Adrenal gland (tissue), 9 donors: ENCODE measurements at regions not wholly inside any gene's neighbourhood (a gene's known extent, or its start where the extent isn't known, plus 50 kb on each side); places are given as distances from the start of the nearest gene placed in this dataset.

ENCODE experiments used
- DNase-seq, 7 donors: peaks; one replicate each; pipeline ENCODE4 v3.0.0-alpha.2; 2019 to 2020
- H3K27ac ChIP-seq, 5 donors: fragments of 200-600 bp; sonication (generic) in 4 of 5; 1 replicate in 3 of 5; 2 replicates in 2 of 5; pipeline versions ENCODE4 v1.5.1 to v1.8.0; 2016 to 2020; ENCODE audit warnings: mild to moderate bottlenecking in 1 of 5
- H3K27me3 ChIP-seq: fragments of 200-600 bp; 2 replicates; pipeline ENCODE4 v1.8.0; 2021
- H3K36me3 ChIP-seq, 2 donors: fragments of 200-600 bp; replicated peaks in 1 of 2; 1 replicate in 1 of 2; 2 replicates in 1 of 2; pipeline versions ENCODE4 v1.5.1 to v1.8.0; 2018 to 2022
- H3K4me1 ChIP-seq, 2 donors: fragments of 200-600 bp; replicated peaks in 1 of 2; 1 replicate in 1 of 2; 2 replicates in 1 of 2; pipeline versions ENCODE4 v1.5.1 to v1.8.0; 2018 to 2021
- H3K4me3 ChIP-seq, 4 donors: fragments of 200-600 bp; sonication (generic) in 3 of 4; one replicate each; pipeline ENCODE4 v1.5.1; 2016 to 2018
- H3K9me3 ChIP-seq, 3 donors: fragments of 200-600 bp; sonication (generic) in 1 of 3; replicated peaks in 1 of 3; 1 replicate in 2 of 3; 2 replicates in 1 of 3; pipeline versions ENCODE4 v1.5.1 to v1.8.0; 2016 to 2021
- POLR2A ChIP-seq, 2 donors: fragments of 450-650 bp; IDR thresholded peaks; one replicate each; pipeline ENCODE4 v1.6.1; 2017; ENCODE audit warnings: antibody characterized with exemption in 2 of 2, mild to moderate bottlenecking in 2 of 2, moderate library complexity in 1 of 2
- WGBS, 4 donors: extraction: QIAGEN DNeasy Blood & Tissue Kit in 2 of 4; methylation state at CpG; one replicate each; pipeline versions ENCODE4 v1.1.5 to v1.1.7; 2013 to 2017; 5-methylcytosine and 5-hydroxymethylcytosine counted together
- intact Hi-C, 2 donors: fragments of 100-400 bp; cut with DNase I; formaldehyde crosslinking; loops; one replicate each; pipeline versions ENCODE4 v1.14.1 to v1.15.0; 2022 to 2023
- TF ChIP-seq, protein P1 (sequence below), 6 experiments: fragments of 450-650 bp in 4 of 6; fragments of 200-600 bp in 2 of 6; sonication (generic) in 1 of 6; IDR thresholded peaks; 1 replicate in 5 of 6; 2 replicates in 1 of 6; pipeline versions ENCODE4 v1.5.1 to v1.8.0; 2016 to 2021; ENCODE audit warnings: antibody characterized with exemption in 6 of 6, mild to moderate bottlenecking in 2 of 6, moderate library complexity in 1 of 6
- donor health status: healthy with polysubstance abuse.
- donor health status: Bipolar disorder and iron deficiency.
- donor health status: DM: yes; HTN: yes; CAD: no.
- donor health status: DM: no; HTN: no; CAD: no.
- donor health status: DM: no; HTN: no; CAD: no.

DNA sequence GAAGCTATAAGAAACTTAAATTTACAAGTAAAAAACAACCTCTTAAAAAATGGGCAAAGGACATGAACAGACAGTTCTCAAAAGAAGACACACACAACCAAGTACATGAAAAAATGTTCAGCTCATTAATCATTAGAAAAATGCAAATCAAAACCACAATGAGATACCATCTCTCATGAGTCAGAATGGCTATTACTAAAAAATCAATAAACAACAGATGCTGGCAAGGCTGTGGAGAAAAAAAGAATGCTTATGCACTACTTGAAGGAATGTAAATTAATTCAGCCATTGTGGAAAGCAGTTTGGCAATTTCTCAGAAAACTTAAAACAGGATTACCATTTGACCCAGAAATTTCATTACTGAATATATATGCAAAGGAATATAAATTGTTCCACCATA lies 666.3 kb upstream of the GRIA3 start:
- Histone ChIP-seq H3K9me3 (no peaks in the 10 kb centered on the region), H3K4me3 (no peak overlapping the region), H3K27ac (no peak overlapping the region), H3K4me1 (no peaks in the 10 kb centered on the region), H3K36me3 (no peaks in the 10 kb centered on the region), H3K27me3 (peaks cover 3% of the 10 kb centered on the region)
- DNase-seq: no peak
- intact Hi-C loops: no loop called here
- no peak for TF ChIP-seq POLR2A (IDR thresholded peaks at IDR 0.05)
- TF ChIP-seq, protein P1, sequence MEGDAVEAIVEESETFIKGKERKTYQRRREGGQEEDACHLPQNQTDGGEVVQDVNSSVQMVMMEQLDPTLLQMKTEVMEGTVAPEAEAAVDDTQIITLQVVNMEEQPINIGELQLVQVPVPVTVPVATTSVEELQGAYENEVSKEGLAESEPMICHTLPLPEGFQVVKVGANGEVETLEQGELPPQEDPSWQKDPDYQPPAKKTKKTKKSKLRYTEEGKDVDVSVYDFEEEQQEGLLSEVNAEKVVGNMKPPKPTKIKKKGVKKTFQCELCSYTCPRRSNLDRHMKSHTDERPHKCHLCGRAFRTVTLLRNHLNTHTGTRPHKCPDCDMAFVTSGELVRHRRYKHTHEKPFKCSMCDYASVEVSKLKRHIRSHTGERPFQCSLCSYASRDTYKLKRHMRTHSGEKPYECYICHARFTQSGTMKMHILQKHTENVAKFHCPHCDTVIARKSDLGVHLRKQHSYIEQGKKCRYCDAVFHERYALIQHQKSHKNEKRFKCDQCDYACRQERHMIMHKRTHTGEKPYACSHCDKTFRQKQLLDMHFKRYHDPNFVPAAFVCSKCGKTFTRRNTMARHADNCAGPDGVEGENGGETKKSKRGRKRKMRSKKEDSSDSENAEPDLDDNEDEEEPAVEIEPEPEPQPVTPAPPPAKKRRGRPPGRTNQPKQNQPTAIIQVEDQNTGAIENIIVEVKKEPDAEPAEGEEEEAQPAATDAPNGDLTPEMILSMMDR (IDR thresholded peaks at IDR 0.05): no peak

DNA sequence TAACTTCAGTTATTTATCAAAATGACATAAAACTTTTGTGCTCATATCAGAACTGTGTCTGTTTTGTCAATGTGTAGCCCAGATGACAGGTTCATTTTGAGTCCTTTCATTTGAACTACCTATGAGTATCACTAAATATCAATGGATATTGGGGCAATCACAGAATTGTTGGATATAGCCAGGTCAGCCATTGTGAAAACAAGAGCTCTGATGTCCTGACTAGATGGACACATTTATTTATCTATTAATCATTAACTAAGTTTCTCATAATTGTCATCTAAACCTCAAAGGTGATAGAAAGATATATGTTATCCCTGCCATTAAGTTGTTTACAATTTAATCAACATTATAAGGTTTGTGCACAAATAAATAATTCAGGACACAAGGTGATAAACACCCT lies 638.3 kb upstream of the GRIA3 start:
- no peak for DNase-seq
- no peak overlapping the region for H3K27ac ChIP-seq
- TF ChIP-seq, protein P1 (IDR thresholded peaks at IDR 0.05): no peak
- TF ChIP-seq POLR2A (IDR thresholded peaks at IDR 0.05): no peak
- H3K4me1 ChIP-seq: no peaks in the 10 kb centered on the region
- no peak overlapping the region for H3K4me3 ChIP-seq
- H3K27me3 ChIP-seq: no peaks in the 10 kb centered on the region
- intact Hi-C loops: no loop called here
- no peaks in the 10 kb centered on the region for H3K9me3 ChIP-seq
- no peaks in the 10 kb centered on the region for H3K36me3 ChIP-seq

DNA sequence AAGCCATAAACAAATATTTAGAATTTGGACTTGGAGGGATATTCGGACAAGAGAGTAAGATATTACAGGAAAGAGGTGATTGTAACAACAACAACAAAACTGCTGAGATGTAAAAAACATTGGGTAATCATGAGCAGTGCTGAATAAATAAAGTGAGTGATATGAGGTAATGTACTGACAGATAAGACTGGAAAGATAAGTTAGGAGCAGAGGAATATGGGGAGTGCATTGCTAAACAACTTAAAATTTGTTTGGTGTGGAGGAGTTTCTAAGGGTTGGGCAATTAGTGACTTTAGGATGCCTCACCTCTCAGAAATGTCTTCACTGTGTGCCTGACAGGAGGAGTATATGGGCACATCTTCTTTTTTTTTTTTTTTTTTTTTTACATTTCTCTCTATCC lies 637.8 kb upstream of the GRIA3 start:
- 68 to 95% (median 73%) methylated on average over 1 of the region's 1 CpG for WGBS, 4 donors

DNA sequence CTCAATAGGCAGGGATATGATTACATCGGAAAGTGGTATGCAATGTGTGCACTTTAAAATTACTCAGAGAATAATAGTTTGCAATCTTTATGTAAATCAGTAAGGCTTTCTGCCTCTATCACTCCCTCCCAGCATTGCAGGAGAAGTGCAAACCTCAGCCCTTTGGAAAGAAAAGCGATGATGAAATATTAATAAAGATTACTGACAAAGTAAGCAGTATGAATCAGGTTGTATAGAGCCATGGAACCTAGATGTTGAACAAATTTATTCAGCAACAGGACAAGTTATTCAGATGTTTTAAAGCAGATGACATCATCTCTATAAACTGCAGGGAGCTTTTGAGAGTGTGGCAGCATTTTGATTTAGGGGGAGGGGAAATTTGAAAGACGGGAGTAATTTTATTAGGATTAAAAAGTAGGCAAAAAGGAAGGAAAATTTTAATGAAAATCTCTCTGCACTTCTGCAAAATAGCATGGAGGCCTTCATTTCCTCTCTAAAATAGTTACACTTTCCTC lies 631.7 kb upstream of the GRIA3 start:
- H3K36me3 ChIP-seq: no peaks in the 10 kb centered on the region
- no peak for DNase-seq
- no peak overlapping the region for H3K4me3 ChIP-seq
- intact Hi-C loops: no loop called here
- H3K27me3 ChIP-seq: no peaks in the 10 kb centered on the region
- no peak overlapping the region for H3K27ac ChIP-seq
- no peaks in the 10 kb centered on the region for H3K9me3 ChIP-seq
- no peaks in the 10 kb centered on the region for H3K4me1 ChIP-seq
- TF ChIP-seq POLR2A (IDR thresholded peaks at IDR 0.05): no peak
- TF ChIP-seq, protein P1 (IDR thresholded peaks at IDR 0.05): no peak
- WGBS, 4 donors: 70 to 83% (median 70%) methylated on average over 3 of the region's 3 CpGs

More for the DNA sequence above, 637.8 kb upstream of the GRIA3 start:
- H3K4me1 ChIP-seq: no peaks in the 10 kb centered on the region
- H3K27me3 ChIP-seq: no peaks in the 10 kb centered on the region
- no peaks in the 10 kb centered on the region for H3K9me3 ChIP-seq
- TF ChIP-seq POLR2A (IDR thresholded peaks at IDR 0.05): no peak
- TF ChIP-seq, protein P1 (IDR thresholded peaks at IDR 0.05): no peak
- H3K27ac ChIP-seq: no peak overlapping the region
- H3K4me3 ChIP-seq: no peak overlapping the region
- DNase-seq: no peak
- intact Hi-C loops: no loop called here
- H3K36me3 ChIP-seq: no peaks in the 10 kb centered on the region
